HG03521 (cell line): ENCODE measurements at regions not wholly inside any gene's neighbourhood (a gene's known extent, or its start where the extent isn't known, plus 50 kb on each side); places are given as distances from the start of the nearest gene placed in this dataset.
"Not testable (repeated sequence)": the region's sequence is repeated elsewhere in the genome, so short reads cannot be mapped to it uniquely, and the experiment has no call there.

ENCODE experiments used
- ATAC-seq: cut with Tn5 transposase; IDR thresholded peaks from one replicate; pipeline ENCODE4 v1.9.1; 2021; ENCODE audit warnings: mild to moderate bottlenecking, moderate library complexity; ENCODE audit not compliant: unreplicated experiment

GRCh38 chr3:125697126-125697525 lies 101.8 kb upstream of the OSBPL11 start:
- ATAC-seq, result not testable (repeated sequence)

DNA sequence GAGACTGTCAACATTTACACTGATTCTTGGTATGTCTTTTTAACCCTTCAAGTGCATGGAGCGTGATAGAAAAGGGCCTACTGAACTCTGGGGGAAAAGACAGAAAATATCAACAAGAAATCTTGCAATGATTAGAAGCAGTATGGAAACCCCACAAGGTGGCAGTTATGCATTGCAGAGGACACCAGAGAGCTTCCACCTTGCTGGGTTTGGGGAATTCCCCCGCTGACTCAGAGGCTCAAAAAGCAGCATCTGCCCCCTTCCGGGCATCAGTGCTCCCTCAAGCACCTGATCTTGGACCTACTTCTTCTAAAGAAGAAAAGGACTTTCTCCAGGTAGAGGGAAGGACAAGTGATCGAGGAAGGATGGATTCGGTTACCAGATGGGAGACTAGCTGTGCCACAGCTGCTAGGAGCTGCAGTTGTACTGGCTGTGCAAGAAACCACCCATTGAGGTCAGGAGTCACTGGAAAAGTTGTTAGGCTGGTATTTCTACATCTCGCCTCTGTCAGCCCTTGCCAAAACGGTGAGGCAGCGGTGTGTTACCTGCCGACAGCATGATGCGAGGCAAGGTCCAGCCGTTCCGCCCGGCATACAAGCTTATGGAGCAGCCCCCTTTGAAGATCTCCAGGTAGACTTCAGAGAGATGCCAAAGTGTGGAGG lies 102.8 kb upstream of the OSBPL11 start:
- ATAC-seq, result not testable (repeated sequence)

DNA sequence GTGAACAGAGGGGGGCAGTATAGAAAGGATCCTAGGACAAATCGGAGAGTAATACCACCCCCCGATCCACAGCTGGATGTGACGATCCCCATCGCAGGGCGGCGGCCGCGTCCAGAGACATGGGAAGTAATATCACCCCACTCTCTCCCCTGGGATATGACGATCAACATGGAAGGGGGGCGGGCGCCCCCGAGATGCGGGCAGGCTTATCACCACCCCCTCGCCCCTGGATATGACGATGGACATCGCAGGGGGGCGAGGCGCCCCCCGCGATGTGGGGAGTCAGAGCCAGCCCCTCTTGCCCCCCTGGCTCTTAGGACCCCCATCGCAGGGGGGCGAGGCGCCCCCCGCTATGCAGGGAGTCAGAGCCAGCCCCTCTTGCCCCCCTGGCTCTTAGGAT lies 120.4 kb upstream of the OSBPL11 start:
- ATAC-seq, result no peak

DNA sequence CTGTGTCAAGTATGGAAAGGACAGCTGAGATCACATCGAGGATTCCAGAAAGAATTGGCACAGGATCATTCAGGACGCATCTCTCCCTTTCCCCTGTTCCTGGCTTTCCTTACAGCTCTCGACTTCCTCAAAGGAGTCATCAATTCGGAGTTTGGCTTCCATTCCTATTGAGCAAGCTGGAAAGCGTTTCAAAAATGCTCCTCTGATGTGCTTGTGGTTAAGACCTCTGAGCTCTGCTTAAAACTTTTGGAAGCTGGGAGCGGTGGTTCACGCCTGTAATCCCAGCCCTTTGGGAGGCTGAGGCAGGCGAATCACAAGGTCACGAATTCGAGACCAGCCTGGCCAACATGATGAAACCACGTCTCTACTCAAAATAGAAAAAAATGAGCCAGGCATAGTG lies 136.9 kb upstream of the OSBPL11 start:
- not testable (repeated sequence) for ATAC-seq

- not testable (repeated sequence) for ATAC-seq
These were observed 146.9 kb upstream of the OSBPL11 start for GRCh38 chr3:125741991-125742718.

DNA sequence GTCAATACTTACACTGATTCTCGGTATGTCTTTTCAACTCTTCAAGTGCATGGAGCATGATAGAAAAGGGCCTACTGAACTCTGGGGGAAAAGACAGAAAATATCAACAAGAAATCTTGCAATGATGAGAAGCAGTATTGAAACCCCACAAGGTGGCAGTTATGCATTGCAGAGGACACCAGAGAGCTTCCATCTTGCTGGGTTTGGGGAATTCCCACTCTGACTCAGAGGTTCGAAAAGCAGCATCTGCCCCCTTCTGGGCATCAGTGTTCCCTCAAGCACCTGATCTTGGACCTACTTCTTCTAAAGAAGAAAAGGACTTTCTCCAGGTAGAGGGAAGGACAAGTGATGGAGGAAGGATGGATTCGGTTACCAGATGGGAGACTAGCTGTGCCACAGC lies 147.5 kb upstream of the OSBPL11 start:
- ATAC-seq, result not testable (repeated sequence)

DNA sequence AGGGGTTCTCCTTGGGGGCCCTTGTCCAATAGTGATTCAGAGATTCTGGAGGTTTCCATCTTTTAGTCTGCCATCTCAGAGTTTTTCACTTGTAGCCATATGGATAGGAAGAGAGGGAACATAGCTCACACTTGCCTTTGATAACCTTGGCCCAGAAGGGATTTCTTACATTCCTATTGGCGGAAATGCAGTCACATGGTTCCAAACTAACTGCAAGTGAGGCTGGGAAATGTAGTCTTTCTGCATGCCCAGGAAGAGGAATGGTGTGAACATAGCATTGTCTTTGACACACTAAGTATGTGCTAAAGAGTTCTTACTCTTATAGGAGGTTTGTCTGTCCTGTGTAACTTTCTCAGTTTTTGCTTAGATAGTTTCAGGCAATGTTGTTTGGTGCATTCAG lies 161.8 kb upstream of the OSBPL11 start:
- ATAC-seq, result not testable (repeated sequence)

GRCh38 chr3:125758641-125759130 lies 163.4 kb upstream of the OSBPL11 start:
- ATAC-seq, result not testable (repeated sequence)

- not testable (repeated sequence) for ATAC-seq
These were observed 167.3 kb upstream of the OSBPL11 start for GRCh38 chr3:125762601-125763000.

GRCh38 chr3:125766285-125766826 lies 171.1 kb upstream of the OSBPL11 start:
- not testable (repeated sequence) for ATAC-seq

DNA sequence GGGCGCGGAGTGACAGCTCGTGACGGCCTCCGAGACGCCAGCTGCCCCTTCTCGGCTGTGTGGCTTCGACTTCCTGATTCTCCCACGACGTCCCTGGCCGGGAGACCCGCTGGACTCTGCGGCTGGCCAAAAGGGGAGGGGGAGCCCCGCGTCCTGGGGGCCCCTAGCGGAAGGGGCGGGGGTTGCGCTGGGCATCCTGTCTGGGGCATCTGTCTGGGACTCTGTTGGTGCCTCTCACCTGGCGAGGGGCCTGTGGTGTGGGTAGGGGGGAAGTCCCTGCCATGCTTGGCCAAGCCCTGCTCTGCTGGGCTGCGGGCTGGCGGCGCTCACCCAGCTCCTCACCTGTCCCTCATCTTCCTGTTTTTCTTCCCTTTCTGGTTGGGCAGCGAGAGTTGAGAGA lies 171.6 kb upstream of the OSBPL11 start:
- ATAC-seq, result not testable (repeated sequence)

DNA sequence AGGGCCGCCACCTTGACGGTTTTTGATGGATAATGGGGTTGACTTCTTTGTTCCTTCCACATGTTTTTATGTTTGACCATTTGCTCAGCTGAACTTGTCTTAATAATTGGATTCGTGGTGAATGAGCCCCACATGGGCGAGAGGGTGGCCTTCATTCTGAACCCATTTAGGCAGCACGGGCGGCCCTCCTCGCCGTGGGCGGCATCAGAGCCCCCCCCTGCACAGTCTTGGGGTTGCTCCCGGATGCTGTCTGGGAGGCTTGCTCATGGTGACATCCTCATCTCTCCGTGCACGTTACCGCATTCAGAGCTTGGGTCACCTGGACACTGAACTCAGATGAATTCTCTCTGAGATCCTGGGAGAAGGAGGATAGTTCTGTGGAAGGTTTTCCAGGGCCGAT lies 172.3 kb upstream of the OSBPL11 start:
- ATAC-seq, result no peak

- not testable (repeated sequence) for ATAC-seq
These were observed 173.5 kb upstream of the OSBPL11 start for GRCh38 chr3:125768821-125769220.

GRCh38 chr3:125771506-125771905 lies 176.2 kb upstream of the OSBPL11 start:
- ATAC-seq, result not testable (repeated sequence)

- not testable (repeated sequence) for ATAC-seq
These were observed 179.2 kb upstream of the OSBPL11 start for GRCh38 chr3:125774433-125775034.

- not testable (repeated sequence) for ATAC-seq
These were observed 179.8 kb upstream of the OSBPL11 start for GRCh38 chr3:125775106-125775505.

- ATAC-seq, result not testable (repeated sequence)
These were observed 180.5 kb upstream of the OSBPL11 start for GRCh38 chr3:125775606-125776294.

DNA sequence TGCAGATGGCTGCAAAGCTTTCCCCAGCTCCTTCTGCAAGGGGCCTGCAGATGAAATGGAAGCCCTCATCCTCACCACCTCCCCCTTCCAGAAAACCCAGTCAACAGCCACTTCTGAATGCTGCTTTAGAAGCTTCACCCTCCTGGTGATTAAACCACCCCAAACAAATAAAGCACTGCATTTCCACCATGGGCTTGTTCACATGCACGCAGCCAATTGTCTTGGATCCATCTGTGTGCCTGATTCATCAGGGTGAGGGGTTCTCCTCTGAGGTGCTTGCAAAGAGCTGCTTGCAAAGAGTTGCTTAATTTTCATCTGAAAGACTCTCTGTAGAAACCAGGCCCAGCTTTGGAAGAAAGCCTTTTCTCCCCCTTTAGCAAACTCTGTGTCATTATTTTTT lies 184.0 kb upstream of the OSBPL11 start:
- not testable (repeated sequence) for ATAC-seq

- not testable (repeated sequence) for ATAC-seq
These were observed 184.6 kb upstream of the OSBPL11 start for GRCh38 chr3:125779918-125780317.

DNA sequence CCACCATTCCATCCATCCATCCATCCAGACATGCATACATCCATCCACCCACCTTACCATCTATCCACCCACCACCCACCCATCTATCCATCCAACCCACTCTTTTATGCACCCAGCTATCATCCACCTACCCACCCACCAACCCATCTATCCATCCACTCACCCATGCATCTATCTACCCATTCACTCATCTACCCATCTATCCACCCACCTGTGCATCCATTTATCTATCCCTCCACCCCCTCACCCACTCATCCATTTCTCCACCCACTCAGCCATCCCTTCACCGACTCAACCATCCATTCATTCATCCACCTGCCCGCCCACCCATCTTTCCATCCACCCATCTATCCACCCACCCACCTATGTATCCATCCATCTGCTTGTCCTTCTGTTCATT lies 186.4 kb upstream of the OSBPL11 start:
- not testable (repeated sequence) for ATAC-seq

- ATAC-seq, result not testable (repeated sequence)
These were observed 178.7 kb upstream of the ROPN1B start for GRCh38 chr3:125790312-125790711.
